Astrocyte (in vitro differentiated cells and primary cell): ENCODE measurements at regions not wholly inside any gene's neighbourhood (a gene's known extent, or its start where the extent isn't known, plus 50 kb on each side); places are given as distances from the start of the nearest gene placed in this dataset.

ENCODE experiments used
- CTCF ChIP-seq: IDR thresholded peaks from 2 replicates; pipeline ENCODE4 v1.5.1; 2011; ENCODE audit warnings: low read depth, mild to moderate bottlenecking, inconsistent platforms, low read length, moderate library complexity; ENCODE audit not compliant: insufficient read depth
- EZH2 ChIP-seq: IDR thresholded peaks from 2 replicates; pipeline ENCODE4 v1.6.1; 2012; ENCODE audit warnings: mild to moderate bottlenecking, low read length, inconsistent platforms; ENCODE audit not compliant: insufficient read depth

- TF ChIP-seq CTCF: no peak
- TF ChIP-seq EZH2: no peak
Observed at GRCh38 chr21:35303085-35303484, 254.0 kb upstream of the RUNX1 start.
